ENCODE measurements at regions not wholly inside any gene's neighbourhood (a gene's known extent, or its start where the extent isn't known, plus 50 kb on each side); places are given as distances from the start of the nearest gene placed in this dataset.

GRCh38 chr15:58331913-58332675 is 99.7 kb upstream of the LIPC start (continued):
- peak; percentile 99 for TF ChIP-seq IKZF1 (conservative IDR thresholded peaks at IDR 0.05)
- TF ChIP-seq HDGF (IDR thresholded peaks at IDR 0.05) = 0 out of 2 replicates have a peak, but pooled peaks have one; percentile 52
- TF ChIP-seq CBFB (IDR thresholded peaks at IDR 0.05; ENCODE audit: low read depth) = 0 out of 2 replicates have a peak, but pooled peaks have one; percentile 27
- TF ChIP-seq STAT3 (IDR thresholded peaks at IDR 0.05; ENCODE audit: low read depth, low read length) = 0 out of 2 replicates have a peak, but pooled peaks have one; percentile 21
- TF ChIP-seq PAX5 (IDR thresholded peaks at IDR 0.05; ENCODE audit: borderline replicate concordance, low read depth, low read length) = peak; percentile 99
- TF ChIP-seq, protein P1, sequence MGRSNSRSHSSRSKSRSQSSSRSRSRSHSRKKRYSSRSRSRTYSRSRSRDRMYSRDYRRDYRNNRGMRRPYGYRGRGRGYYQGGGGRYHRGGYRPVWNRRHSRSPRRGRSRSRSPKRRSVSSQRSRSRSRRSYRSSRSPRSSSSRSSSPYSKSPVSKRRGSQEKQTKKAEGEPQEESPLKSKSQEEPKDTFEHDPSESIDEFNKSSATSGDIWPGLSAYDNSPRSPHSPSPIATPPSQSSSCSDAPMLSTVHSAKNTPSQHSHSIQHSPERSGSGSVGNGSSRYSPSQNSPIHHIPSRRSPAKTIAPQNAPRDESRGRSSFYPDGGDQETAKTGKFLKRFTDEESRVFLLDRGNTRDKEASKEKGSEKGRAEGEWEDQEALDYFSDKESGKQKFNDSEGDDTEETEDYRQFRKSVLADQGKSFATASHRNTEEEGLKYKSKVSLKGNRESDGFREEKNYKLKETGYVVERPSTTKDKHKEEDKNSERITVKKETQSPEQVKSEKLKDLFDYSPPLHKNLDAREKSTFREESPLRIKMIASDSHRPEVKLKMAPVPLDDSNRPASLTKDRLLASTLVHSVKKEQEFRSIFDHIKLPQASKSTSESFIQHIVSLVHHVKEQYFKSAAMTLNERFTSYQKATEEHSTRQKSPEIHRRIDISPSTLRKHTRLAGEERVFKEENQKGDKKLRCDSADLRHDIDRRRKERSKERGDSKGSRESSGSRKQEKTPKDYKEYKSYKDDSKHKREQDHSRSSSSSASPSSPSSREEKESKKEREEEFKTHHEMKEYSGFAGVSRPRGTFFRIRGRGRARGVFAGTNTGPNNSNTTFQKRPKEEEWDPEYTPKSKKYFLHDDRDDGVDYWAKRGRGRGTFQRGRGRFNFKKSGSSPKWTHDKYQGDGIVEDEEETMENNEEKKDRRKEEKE (IDR thresholded peaks at IDR 0.05) = no peak
- TF ChIP-seq NKRF (conservative IDR thresholded peaks at IDR 0.05) = no peak; the same call in 1 of the 2 replicates
- TF ChIP-seq, protein P2, sequence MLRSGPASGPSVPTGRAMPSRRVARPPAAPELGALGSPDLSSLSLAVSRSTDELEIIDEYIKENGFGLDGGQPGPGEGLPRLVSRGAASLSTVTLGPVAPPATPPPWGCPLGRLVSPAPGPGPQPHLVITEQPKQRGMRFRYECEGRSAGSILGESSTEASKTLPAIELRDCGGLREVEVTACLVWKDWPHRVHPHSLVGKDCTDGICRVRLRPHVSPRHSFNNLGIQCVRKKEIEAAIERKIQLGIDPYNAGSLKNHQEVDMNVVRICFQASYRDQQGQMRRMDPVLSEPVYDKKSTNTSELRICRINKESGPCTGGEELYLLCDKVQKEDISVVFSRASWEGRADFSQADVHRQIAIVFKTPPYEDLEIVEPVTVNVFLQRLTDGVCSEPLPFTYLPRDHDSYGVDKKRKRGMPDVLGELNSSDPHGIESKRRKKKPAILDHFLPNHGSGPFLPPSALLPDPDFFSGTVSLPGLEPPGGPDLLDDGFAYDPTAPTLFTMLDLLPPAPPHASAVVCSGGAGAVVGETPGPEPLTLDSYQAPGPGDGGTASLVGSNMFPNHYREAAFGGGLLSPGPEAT (IDR thresholded peaks at IDR 0.05; ENCODE audit: low read depth) = peak; percentile 93
- TF ChIP-seq JUNB (IDR thresholded peaks at IDR 0.05) = 0 out of 2 replicates have a peak, but pooled peaks have one; percentile 30
- TF ChIP-seq DPF2 (IDR thresholded peaks at IDR 0.05) = peak; percentile 95
- peak; percentile 70; the same call in 1 of the 2 replicates for TF ChIP-seq TCF12 (IDR thresholded peaks at IDR 0.05; ENCODE audit: low read depth, low read length)
- peak; percentile 84 for TF ChIP-seq SKIL (IDR thresholded peaks at IDR 0.05; ENCODE audit: low read depth, poor library complexity, severe bottlenecking)
- TF ChIP-seq POLR2AphosphoS5 (IDR thresholded peaks at IDR 0.05; ENCODE audit: low read length) = peak; percentile 76
- TF ChIP-seq MEF2A (IDR thresholded peaks at IDR 0.05; ENCODE audit: insufficient read depth, low read depth, low read length) = peak; percentile 55; the same call in 1 of the 2 replicates
